K562 (cell line): ENCODE measurements at regions not wholly inside any gene's neighbourhood (a gene's known extent, or its start where the extent isn't known, plus 50 kb on each side); places are given as distances from the start of the nearest gene placed in this dataset.

Experiments
- ATAC-seq: fragments of 200-7000 bp; cut with Tn5 transposase; 3 replicates; pipeline ENCODE4 v1.9.1; 2020; ENCODE audit warnings: moderate library complexity
- BruUV-seq: library from RNA; stranded (reverse); fragments of 400-500 nt; replicated peaks from 2 replicates; lab custom pipeline; 2021; lab: Mats Ljungman, UMichigan
- CTCF ChIA-PET: fragments of 300-600 bp; formaldehyde crosslinking; extraction: SDS; loops from one replicate; lab custom pipeline; 2021; ENCODE audit warnings: low intra/inter-chr PET ratio; lab: Yijun Ruan, JAX
- POLR2A ChIA-PET: fragments of 300-600, 350-650 bp; sonication (Branson Sonifier 250); formaldehyde crosslinking; extraction: SDS; loops from one replicate; lab custom pipeline; 2021; ENCODE audit warnings: antibody characterized with exemption, inconsistent platforms; lab: Yijun Ruan, JAX
- DNase-seq, 4 experiments: peaks; one replicate each; pipeline versions ENCODE4 v3.0.0 to v3.0.0-alpha.2; 2011 to 2018; ENCODE audit warnings: low spot score in 3 of 4, mixed read lengths in 3 of 4; ENCODE audit errors: extremely low read depth in 1 of 4
- FAIRE-seq: peaks from 2 replicates; lab custom pipeline; 2011; peaks lifted over from hg19 to GRCh38; lab: Jason Lieb, UNC
- H2AFZ ChIP-seq: 2 replicates; pipeline ENCODE4 v1.6.0; 2011; ENCODE audit warnings: low read depth, low read length, control low read depth, inconsistent platforms
- H3K27ac ChIP-seq: fragments of 200-600 bp; 3 replicates; pipeline ENCODE4 v1.8.0; 2011; ENCODE audit warnings: low read depth, mild to moderate bottlenecking, control low read depth, inconsistent platforms, low read length, moderate library complexity, mixed read lengths; ENCODE audit errors: extremely low read depth
- H3K27me3 ChIP-seq, 2 experiments: fragments of 300-600 bp in 1 of 2; 2 replicates in 1 of 2; 3 replicates in 1 of 2; pipeline versions ENCODE4 v1.6.0 to v1.8.0; 2011; ENCODE audit warnings: inconsistent platforms in 2 of 2, low read length in 2 of 2, mild to moderate bottlenecking in 1 of 2, mixed read lengths in 1 of 2, moderate library complexity in 1 of 2; ENCODE audit not compliant: control insufficient read depth in 2 of 2, insufficient read depth in 2 of 2
- H3K36me3 ChIP-seq: fragments of 300-600 bp; 3 replicates; pipeline ENCODE4 v1.8.0; 2011; ENCODE audit warnings: mild to moderate bottlenecking, low read length, inconsistent platforms; ENCODE audit not compliant: control insufficient read depth, insufficient read depth
- H3K4me1 ChIP-seq, 2 experiments: fragments of 200-600 bp in 1 of 2; replicated peaks in 1 of 2; 2 replicates in 1 of 2; 3 replicates in 1 of 2; pipeline versions ENCODE4 v1.5.1 to v1.8.0; 2011; ENCODE audit warnings: inconsistent platforms in 2 of 2, low read length in 2 of 2, mild to moderate bottlenecking in 1 of 2, mixed read lengths in 1 of 2, moderate library complexity in 1 of 2; ENCODE audit not compliant: control insufficient read depth in 2 of 2, insufficient read depth in 2 of 2
- H3K4me2 ChIP-seq: 2 replicates; pipeline ENCODE4 v1.6.1; 2011; ENCODE audit warnings: low read length, control low read depth, inconsistent platforms, mixed read lengths; ENCODE audit not compliant: insufficient read depth
- H3K4me3 ChIP-seq: fragments of 200-600 bp; sonication (generic), shearing (Covaris generic); 2 replicates; pipeline ENCODE4 v1.5.1; 2016; ENCODE audit warnings: control low read depth, inconsistent platforms
- H3K79me2 ChIP-seq: fragments of 200-600 bp; 3 replicates; pipeline ENCODE4 v1.8.0; 2011; ENCODE audit warnings: low read length, inconsistent platforms; ENCODE audit not compliant: control insufficient read depth, insufficient read depth
- H3K9ac ChIP-seq, 2 experiments: 2 replicates each; pipeline versions ENCODE4 v1.6.0 to v1.6.1; 2011; ENCODE audit warnings: low read depth in 2 of 2, low read length in 2 of 2, control low read depth in 1 of 2, inconsistent platforms in 1 of 2, mild to moderate bottlenecking in 1 of 2, mixed read lengths in 1 of 2; ENCODE audit not compliant: insufficient read depth in 1 of 2
- H3K9me1 ChIP-seq: one replicate; pipeline ENCODE4 v1.6.0; 2011; ENCODE audit warnings: inconsistent platforms, mild to moderate bottlenecking, low read length, moderate library complexity; ENCODE audit not compliant: control insufficient read depth, insufficient read depth
- H3K9me3 ChIP-seq: replicated peaks from 2 replicates; pipeline ENCODE4 v1.5.1; 2011; ENCODE audit warnings: low read depth, low read length, inconsistent platforms; ENCODE audit not compliant: control insufficient read depth, insufficient read depth
- H4K20me1 ChIP-seq: replicated peaks from 2 replicates; pipeline ENCODE4 v1.6.1; 2011; ENCODE audit warnings: low read length, inconsistent platforms, mixed read lengths; ENCODE audit not compliant: control insufficient read depth, insufficient read depth
- HEY1 ChIP-seq: fragments of 250-450 bp; sonication (Bioruptor Pico); IDR thresholded peaks from 2 replicates; pipeline ENCODE4 v1.5.0; 2020; ENCODE audit warnings: mild to moderate bottlenecking, moderate library complexity, borderline replicate concordance
- IRF9 ChIP-seq: fragments of 450-650 bp; IDR thresholded peaks from 2 replicates; pipeline ENCODE4 v1.6.1; 2016; ENCODE audit warnings: missing biosample characterization, missing genetic modification characterization
- MAFK ChIP-seq: IDR thresholded peaks from 2 replicates; pipeline ENCODE4 v1.6.1; 2011; ENCODE audit warnings: low read length, improper control_type of control experiment
- MXD1 ChIP-seq: fragments of 250-450 bp; sonication (Bioruptor Pico); IDR thresholded peaks from 2 replicates; pipeline ENCODE4 v1.8.0; 2021; ENCODE audit warnings: borderline replicate concordance, mild to moderate bottlenecking, moderate library complexity; ENCODE audit not compliant: poor library complexity, severe bottlenecking
- SETDB1 ChIP-seq: IDR thresholded peaks from one replicate; pipeline ENCODE4 v1.6.1; 2012; ENCODE audit warnings: low read length, control low read depth, inconsistent platforms
- TAL1 ChIP-seq: fragments of 450-650 bp; IDR thresholded peaks from 2 replicates; pipeline ENCODE4 v1.6.1; 2016; ENCODE audit warnings: mild to moderate bottlenecking
- THRB ChIP-seq: fragments of 450-650 bp; formaldehyde crosslinking; conservative IDR thresholded peaks from 2 replicates; pipeline ENCODE4 v1.4.0; 2022; ENCODE audit warnings: mild to moderate bottlenecking, missing genetic modification characterization
- TSC22D4 ChIP-seq: fragments of 450-650 bp; IDR thresholded peaks from 2 replicates; pipeline ENCODE4 v1.6.1; 2016; ENCODE audit warnings: missing genetic modification characterization, missing biosample characterization, control low read depth
- USF1 ChIP-seq: sonication (generic); formaldehyde crosslinking; IDR thresholded peaks from 2 replicates; pipeline ENCODE4 v1.9.0; 2022; ENCODE audit warnings: mild to moderate bottlenecking, missing genetic modification reagents
- XRCC4 ChIP-seq: IDR thresholded peaks from one replicate; pipeline ENCODE4 v1.6.1; 2011; ENCODE audit not compliant: insufficient read depth, insufficient read length; ENCODE audit errors: extremely low read depth
- ZC3H11A ChIP-seq: IDR thresholded peaks from 2 replicates; pipeline ENCODE4 v1.6.1; 2012; ENCODE audit warnings: low read depth, low read length, improper control_type of control experiment
- ZNF197 ChIP-seq: fragments of 200-800 bp; sonication (Bioruptor generic); IDR thresholded peaks from 2 replicates; pipeline ENCODE4 v1.6.1; 2016; ENCODE audit warnings: low read depth, missing genetic modification characterization, missing compliant biosample characterization
- ZNF263 ChIP-seq: sonication (generic); formaldehyde crosslinking; IDR thresholded peaks from 2 replicates; pipeline ENCODE4 v1.8.0; 2022; ENCODE audit warnings: mild to moderate bottlenecking, missing genetic modification reagents, borderline replicate concordance
- ZNF449 ChIP-seq: fragments of 250-450 bp; sonication (Bioruptor Pico); IDR thresholded peaks from 2 replicates; pipeline ENCODE4 v1.8.0; 2022; ENCODE audit warnings: moderate library complexity, mild to moderate bottlenecking, inconsistent platforms
- ZNF57 ChIP-seq: fragments of 450-650 bp; formaldehyde crosslinking; IDR thresholded peaks from 2 replicates; pipeline ENCODE4 v1.4.0; 2020; ENCODE audit warnings: mild to moderate bottlenecking, moderate library complexity
- ZNF77 ChIP-seq: fragments of 250-450 bp; sonication (Bioruptor Pico); IDR thresholded peaks from 2 replicates; pipeline ENCODE4 v1.5.0; 2020
- WGBS: fragments of 100-300 bp; shearing (Covaris generic); methylation state at CpG from one replicate; pipeline ENCODE4 v1.1.6; 2016; ENCODE audit warnings: low coverage, mixed read lengths; ENCODE audit not compliant: insufficient coverage; ENCODE audit errors: missing lambda C conversion rate; 5-methylcytosine and 5-hydroxymethylcytosine counted together
- in situ Hi-C: fragments of 300-500 bp; cut with MboI; formaldehyde crosslinking; loops from 4 replicates; pipeline ENCODE4 v1.15.0; 2018; ENCODE audit warnings: inconsistent platforms, mixed read lengths
- intact Hi-C: fragments of 100-400 bp; cut with micrococcal nuclease; formaldehyde crosslinking; loops from 2 replicates; pipeline ENCODE4 v1.14.2; 2022

GRCh38 chr2:16398486-16399043 is 267.1 kb downstream of the CYRIA start (continued):
- no peak for TF ChIP-seq ZNF449 (CRISPR knock-in tag)
- TF ChIP-seq THRB (CRISPR knock-in tag): no peak
- no peak for TF ChIP-seq TAL1
- TF ChIP-seq MAFK: peak; percentile 72; the same call in 1 of the 2 replicates
- no peak for TF ChIP-seq HEY1
- no peak for TF ChIP-seq ZNF197

GRCh38 chr2:16397681-16398475 is 267.8 kb downstream of the CYRIA start:
- in situ Hi-C loops (no loop called here), intact Hi-C loops (no loop called here)
- H3K27me3 ChIP-seq: peaks cover 0 to 1% of the 10 kb centered on the region in 2 experiments; a peak in 2 of 5 replicates
- H3K27ac ChIP-seq: no peak overlapping the region
- H3K4me1 ChIP-seq: peaks cover 6 to 12% of the 10 kb centered on the region in 2 experiments; a peak in 4 of 5 replicates
- no peaks in the 10 kb centered on the region for H4K20me1 ChIP-seq
- ChIA-PET POLR2A (interaction anchor here (1.0 kb wide), 1 partner anchor 24 kb away, joined by 3 read pairs; no protein-coding TSS in a partner anchor), CTCF (no interaction called here)
- no peaks in the 10 kb centered on the region for H3K79me2 ChIP-seq
- H3K9me3 ChIP-seq: no peaks in the 10 kb centered on the region
- no peak overlapping the region for H3K4me3 ChIP-seq
- ATAC-seq: no peak
- 0 out of 2 replicates have a peak overlapping the region, but pooled peaks have one; percentile 15 for H2AFZ ChIP-seq
- H3K9ac ChIP-seq: no peak overlapping the region
- no peak overlapping the region for H3K4me2 ChIP-seq
- 4% methylated on average over 6 of the region's 6 CpGs for WGBS
- no peaks in the 10 kb centered on the region for H3K9me1 ChIP-seq
- no peaks in the 10 kb centered on the region for H3K36me3 ChIP-seq
- FAIRE-seq: no peak
- BruUV-seq: no TSS peak
- DNase-seq: no peak
- TF ChIP-seq ZNF263 (CRISPR knock-in tag) (no peak), IRF9 (tag) (no peak), USF1 (CRISPR knock-in tag) (no peak), ZC3H11A (no peak), ZNF57 (CRISPR knock-in tag) (no peak), TSC22D4 (tag) (no peak), SETDB1 (no peak), MXD1 (CRISPR knock-in tag) (no peak), ZNF77 (CRISPR knock-in tag) (no peak), XRCC4 (no peak)
